ENCODE measurements at regions not wholly inside any gene's neighbourhood (a gene's known extent, or its start where the extent isn't known, plus 50 kb on each side); places are given as distances from the start of the nearest gene placed in this dataset.
"Not testable (repeated sequence)": the region's sequence is repeated elsewhere in the genome, so short reads cannot be mapped to it uniquely, and the experiment has no call there.

DNA sequence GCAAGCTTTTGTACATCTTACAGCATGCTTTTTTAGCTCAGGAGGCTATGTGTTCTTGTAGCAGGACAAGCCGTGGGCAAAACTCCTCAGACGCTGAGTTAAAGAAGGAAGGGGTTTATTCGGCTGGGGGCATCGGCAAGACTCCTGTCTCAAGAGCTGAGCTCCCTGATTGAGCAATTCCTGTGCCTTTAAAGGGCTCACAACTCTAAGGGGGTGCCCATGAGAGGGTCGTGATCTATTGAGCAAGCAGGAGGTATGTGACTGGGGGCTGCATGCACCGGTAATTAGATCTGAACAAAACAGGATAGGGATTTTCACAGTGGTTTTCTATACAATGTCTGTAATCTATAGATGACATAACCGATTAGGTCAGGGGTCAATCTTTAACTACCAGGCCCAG lies 456.3 kb downstream of the TMEM135 start:
- not testable (repeated sequence) for DNase-seq (ENCODE audit: low read depth in 2 of 3, low spot score in 2 of 3)

DNA sequence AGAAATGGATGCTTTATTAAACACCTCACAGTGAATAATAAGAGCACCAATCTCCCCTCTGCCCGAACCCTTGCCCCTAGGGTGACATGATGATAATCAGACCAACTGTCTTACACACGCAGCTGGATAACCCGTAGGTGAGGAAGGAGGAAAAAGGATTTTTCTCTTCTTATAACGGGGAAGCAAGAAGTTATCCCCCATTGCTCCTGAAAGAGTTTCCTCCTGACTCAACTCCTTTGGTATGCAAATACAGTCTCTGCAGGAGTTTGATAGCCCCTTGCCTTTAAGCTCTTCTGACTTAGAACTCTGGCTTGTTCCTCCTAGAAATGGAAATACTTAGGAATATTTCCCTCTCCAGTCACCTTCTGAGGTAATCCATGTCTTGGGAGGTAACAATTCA lies 455.8 kb downstream of the TMEM135 start:
- no peak for DNase-seq (ENCODE audit: low read depth in 2 of 3, low spot score in 2 of 3)

DNA sequence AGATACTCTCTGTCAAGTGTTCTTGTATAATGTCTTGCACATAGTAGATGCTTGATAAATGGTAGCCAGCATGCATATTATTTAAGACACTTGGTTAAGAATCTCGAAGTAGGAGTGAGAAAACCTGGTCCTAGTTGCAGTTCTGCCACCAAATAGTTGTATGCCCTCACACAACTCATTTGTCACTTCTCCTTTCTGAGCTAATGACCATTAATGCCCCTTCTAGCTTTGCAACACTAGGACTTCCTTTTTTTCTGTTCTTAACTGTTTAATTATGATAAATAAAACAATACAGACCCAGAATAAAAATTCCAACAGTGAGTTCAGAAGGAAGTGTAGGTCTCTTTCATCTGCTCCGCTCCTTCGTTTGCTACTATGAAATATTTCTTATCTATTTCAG lies 453.6 kb downstream of the TMEM135 start:
- DNase-seq (ENCODE audit: low read depth in 2 of 3, low spot score in 2 of 3) = peak in 1 of 3 donors; percentile 22

DNA sequence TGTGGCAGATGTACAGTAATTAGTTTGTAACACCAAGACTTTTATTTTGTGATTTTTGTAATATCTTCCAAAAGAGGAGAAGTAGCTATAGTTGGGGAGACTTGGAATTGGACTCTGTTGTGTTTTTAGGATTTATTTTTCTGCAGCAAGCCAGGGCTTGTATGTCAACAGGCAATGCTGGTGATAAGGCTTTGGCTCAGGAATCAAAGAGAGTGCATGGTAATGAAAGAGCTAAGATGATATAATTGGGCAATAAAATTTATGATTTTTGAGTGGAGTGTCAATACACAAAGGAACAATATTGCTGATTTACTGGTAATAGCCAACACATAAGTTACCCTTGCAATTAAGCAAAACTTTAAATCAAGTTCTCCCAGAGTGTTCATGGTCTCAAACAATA lies 452.9 kb downstream of the TMEM135 start:
- no peak for DNase-seq (ENCODE audit: low read depth in 2 of 3, low spot score in 2 of 3)

DNA sequence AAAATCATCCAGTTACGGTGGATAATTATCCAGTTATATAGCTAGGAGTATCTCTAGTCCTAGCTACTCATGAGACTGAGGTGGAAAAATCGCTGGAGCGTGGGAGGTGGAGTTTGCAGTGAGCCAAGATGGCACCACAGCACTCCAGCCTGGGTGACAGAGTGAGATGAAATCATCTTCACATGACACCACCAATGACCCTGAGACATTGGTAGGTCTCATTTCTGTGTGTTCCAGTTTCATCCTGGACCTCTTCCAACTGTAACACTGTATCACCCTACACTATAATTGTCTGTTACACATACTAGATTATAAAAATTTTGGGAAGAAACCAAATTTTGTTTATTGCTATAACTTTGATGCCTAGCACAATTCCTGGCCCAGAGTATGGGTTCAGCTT lies 446.8 kb downstream of the TMEM135 start:
- DNase-seq (ENCODE audit: low read depth in 2 of 3, low spot score in 2 of 3) = no peak

DNA sequence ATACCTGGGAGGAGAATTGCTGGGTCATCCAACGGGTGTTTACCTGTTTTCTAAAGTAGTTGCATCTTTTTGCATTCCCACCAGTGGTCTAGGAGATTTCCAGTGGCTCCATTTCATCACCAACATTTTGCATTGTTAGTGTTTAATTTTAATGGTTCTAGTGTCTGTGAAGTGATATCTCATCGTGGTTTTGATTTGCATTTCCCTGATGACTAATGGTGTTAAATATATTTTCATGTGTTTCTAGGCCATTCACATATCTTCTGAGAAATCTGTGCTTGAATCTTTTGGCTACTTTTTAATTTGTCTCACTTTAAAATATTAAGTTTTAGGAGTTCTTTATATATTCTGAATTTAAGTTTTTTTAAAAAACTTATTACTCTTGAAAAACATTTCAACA lies 439.6 kb downstream of the TMEM135 start:
- no peak for DNase-seq (ENCODE audit: low read depth in 2 of 3, low spot score in 2 of 3)

DNA sequence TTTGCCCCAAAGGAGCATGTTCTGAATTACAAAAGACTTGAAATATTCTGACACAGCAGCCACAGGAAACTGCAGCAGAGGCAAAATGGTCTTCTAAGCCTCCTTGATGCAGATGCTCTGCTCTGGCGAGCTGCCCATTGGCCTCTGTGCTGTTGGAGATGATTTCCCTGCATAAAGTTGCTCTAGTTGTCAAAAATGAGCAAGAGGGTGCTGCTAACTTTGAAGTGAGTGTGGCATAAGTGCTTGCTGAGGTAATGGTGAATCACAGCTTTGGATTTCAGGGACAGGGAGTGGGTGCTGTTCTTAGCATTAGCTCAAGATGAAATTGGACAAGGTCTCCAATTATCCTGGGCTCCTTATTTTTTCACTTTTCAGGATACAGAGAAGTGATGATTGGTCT lies 435.4 kb downstream of the TMEM135 start:
- DNase-seq (ENCODE audit: low read depth in 2 of 3, low spot score in 2 of 3) = no peak

DNA sequence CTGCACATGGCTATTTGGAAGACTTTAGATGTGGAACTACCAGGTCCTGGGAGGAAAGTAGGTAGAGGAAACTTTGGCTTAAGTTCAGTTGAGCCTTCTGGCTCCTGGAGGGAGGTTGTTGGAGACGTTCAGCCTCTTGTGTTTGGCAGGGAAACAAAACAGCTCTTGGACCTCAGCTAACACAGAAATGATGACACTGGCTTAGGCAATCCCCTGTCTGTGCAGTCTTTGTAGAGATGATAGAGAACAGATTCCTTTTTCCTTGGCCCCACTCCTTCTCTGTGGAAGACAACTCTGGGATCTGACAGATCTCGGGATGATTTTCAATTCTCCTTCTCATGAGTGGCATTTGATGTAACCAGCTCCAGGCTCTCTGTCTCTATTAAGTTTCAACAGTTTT lies 428.5 kb downstream of the TMEM135 start:
- DNase-seq (ENCODE audit: low read depth in 2 of 3, low spot score in 2 of 3) = no peak

DNA sequence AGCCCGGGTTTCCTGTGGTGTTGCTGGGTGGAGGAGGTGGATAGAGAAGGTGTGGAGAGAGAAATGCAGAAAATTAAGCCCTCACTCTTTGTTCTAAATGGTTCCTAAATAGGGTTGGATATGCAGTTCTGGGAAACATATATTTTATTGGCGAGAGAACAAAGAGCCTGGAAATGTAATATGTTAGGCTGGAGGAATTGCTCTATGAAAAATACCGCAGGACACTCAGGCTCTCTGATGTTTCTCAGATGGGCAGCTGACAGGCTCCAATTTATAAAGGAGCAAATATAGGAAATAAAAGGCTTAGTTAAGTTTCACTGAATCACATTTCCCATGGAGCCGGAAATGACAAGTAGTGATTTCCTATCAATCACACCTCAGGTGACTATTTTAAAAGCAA lies 428.0 kb downstream of the TMEM135 start:
- DNase-seq (ENCODE audit: low read depth in 2 of 3, low spot score in 2 of 3) = no peak

DNA sequence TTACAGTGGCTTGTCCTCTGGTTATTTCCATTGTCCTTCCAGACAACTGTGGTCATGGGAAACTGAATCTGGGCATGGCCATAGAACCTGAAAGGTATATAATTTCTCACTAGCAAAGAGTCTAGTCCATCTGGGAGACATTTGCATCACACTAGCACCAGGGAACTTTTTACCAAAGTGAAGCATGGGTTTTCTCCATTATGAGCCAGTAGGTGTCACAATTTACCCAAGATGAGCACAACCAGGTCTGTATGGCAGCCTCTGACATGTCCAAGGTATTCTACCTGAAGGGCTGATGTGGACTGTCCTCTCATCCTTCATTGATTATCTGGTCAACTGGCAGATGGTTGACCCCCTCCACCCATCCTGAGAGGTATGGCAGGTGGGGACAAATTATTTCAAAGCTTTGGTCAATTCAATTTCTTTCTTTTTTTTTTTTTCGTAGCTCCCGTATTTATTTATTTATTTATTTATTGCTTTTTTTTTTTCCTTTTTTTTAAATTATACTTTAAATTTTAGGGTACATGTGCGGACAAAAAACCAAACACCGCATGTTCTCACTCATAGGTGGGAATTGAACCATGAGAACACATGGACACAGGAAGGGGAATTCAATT lies 425.9 kb downstream of the TMEM135 start:
- DNase-seq (ENCODE audit: low read depth in 2 of 3, low spot score in 2 of 3) = peak in 2 of 3 donors; percentile 23 to 61

DNA sequence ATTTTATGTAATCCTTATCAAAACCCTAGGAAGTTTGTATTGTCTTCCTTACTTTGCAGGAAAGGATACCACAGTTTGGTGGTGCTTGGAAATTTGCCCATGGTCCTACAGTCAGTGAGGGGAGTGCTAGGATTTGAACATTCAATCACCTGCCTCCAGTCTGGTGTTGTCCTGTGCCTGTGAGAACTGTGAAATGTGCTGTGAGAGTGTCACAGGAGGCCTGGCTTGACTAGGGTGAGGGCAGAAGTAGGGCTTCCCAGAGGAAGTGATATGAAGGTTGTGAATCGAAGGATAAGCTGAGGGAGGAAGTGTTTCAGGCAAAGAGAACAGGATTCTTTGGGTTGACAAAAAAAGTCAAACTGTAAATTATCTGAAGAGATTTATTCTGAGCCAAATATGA lies 424.4 kb downstream of the TMEM135 start:
- DNase-seq (ENCODE audit: low read depth in 2 of 3, low spot score in 2 of 3) = no peak

DNA sequence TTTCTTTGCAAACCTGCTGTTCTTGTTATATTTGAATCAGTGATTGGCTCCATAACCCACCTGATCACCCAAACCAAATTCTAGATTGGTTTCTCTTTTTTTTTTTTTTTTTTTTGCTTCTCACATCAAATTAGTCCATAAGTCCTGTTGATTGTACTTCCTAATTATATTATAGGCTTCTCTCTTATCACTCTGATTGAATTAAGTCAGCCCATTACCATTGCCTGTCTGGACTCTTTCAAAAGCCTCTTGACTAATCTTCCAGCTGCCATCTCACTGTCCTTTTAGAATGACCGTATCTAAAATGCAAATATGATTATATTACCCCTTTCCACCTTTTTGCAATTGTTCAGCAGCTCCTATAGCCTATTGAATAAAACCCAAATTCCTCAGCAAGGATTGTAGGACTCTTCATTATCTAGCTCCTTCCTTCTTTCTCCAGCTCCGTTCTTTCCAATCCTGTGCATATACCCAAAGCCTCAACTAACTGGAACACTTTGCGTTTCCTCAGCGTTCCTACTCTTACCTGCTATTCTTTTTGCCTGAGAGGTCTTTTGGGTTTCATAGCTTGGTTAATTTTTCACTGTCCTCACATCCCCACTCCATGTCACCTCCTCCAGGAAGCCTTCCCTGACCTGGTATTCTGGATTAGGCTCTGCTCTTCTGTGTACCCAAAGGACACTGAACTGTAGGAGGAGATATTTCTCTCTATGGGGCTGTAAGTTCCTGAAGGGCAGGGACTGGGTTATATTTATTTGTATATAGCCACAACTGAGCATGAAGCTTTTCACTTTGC lies 423.3 kb downstream of the TMEM135 start:
- DNase-seq (ENCODE audit: low read depth in 2 of 3, low spot score in 2 of 3) = no peak

DNA sequence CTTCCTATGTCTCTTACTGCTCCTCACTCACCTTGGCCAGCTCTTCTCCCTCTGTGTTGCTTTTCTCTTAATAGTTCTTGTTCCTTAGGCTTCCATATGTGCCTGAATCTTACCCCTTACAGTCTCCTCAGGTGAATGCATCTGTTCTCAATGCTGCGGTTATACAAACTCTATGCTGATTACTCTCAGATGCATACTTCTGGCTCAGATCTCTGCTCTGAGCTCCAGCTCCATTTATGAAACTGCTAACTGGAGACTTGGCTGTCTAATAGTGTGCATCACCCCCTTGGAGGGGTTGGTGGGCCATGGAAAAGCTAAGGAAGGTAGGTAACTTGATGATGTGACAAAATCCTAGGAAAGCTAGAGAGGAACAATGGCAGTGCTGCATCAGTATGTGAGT lies 422.5 kb downstream of the TMEM135 start:
- no peak for DNase-seq (ENCODE audit: low read depth in 2 of 3, low spot score in 2 of 3)

DNA sequence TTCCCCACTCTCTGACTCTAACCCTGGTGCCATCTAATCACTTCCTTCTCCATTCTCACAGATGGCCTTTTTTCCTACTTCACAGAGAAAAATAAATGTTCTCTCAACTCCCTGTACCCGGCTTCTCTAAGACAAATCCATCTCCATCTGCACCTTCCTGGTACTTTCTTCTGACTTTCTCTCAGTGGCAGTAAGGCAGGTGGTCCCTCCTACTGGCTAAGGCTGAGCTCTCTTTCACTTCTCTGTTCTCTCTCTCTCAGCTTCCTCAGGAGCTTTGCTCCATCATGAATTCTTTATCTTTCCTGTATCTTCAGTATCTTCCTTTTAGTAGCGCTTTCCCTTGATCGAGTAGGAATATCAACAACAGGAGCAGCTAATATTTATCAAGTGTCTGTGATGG lies 421.6 kb downstream of the TMEM135 start:
- no peak for DNase-seq (ENCODE audit: low read depth in 2 of 3, low spot score in 2 of 3)

DNA sequence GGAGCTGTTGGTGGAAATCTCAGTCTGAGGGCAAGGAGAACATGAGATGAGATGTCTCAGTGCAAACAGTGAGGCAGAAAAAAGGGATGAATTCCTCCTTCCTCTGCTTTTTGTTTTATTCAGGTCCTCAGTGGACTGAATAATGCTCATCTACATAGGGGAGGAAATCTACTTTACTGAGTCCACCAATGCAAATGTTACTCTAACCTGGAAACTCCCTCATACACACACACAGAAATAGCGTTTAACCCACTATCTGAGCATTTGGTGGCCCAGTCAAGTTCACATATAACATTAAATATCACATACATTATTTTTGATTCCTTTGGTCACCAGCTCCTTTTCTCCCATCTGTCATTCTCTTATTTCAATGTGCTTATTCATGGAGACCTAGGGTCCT lies 418.8 kb downstream of the TMEM135 start:
- no peak for DNase-seq (ENCODE audit: low read depth in 2 of 3, low spot score in 2 of 3)

DNA sequence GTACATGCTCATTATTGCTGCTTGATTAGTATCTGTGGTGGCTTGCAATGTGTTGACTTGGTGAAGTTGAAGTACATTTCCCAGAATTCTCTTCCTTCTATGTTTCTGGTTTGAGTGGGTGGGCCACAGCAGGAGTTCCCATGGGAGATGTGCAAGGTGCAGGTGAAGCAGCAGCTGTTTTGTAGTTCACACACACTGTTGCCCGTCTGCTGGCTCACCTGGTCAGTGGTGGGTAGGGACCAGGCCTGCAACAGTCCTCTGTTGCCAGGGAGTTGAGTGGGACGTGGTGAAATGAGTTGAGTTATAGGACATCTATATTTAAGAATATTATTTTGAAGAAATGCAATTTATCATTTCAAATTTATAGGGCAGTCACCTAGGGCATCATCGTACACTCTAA lies 417.4 kb downstream of the TMEM135 start:
- DNase-seq (ENCODE audit: low read depth in 2 of 3, low spot score in 2 of 3) = no peak

DNA sequence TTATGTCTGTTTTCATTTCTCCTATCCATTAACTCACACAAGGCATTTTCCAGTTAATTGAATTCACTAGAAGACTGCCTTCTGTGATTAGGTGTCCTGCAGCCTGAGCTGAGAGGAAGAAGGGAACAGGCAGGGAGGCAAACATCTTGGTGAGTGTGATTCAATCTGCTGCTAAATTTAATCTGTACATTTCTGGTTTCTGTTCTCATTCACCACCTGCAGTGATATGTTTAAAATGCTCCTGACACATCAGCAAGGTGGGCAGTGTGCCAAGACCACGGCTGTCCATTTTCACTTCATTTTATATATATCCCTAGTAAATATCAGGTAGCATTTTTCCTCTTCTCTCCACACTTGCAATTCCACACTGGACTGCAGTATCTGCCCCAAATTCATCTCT lies 416.5 kb downstream of the TMEM135 start:
- peak in 2 of 3 donors; percentile 2 to 11 for DNase-seq (ENCODE audit: low read depth in 2 of 3, low spot score in 2 of 3)

DNA sequence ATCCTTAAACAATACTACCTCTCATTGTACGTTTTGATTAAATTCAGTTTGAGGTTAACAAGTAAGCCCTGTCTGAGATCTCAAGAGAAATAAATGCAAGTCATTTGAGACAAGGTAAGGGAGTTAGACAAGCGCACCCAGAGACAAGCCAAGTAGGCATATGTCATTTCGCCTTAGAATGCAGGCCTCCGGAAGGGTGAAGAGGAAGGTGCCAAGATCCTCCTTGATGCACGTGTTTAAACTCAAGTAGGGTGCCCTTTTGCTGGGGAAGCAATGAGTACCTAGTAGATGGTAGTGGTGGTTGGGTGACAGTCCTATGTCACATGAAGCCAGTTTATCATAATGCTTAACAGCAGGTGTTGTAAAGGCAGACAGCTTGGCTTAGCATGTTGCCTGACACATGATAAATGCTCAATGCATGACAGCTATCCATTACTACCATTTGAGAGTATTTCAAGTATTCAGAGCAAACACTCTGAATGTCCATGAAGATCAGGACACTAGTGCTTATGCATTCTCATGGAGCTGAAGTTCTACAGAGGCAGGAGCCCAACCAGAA lies 415.9 kb downstream of the TMEM135 start:
- DNase-seq (ENCODE audit: low read depth in 2 of 3, low spot score in 2 of 3) = no peak

DNA sequence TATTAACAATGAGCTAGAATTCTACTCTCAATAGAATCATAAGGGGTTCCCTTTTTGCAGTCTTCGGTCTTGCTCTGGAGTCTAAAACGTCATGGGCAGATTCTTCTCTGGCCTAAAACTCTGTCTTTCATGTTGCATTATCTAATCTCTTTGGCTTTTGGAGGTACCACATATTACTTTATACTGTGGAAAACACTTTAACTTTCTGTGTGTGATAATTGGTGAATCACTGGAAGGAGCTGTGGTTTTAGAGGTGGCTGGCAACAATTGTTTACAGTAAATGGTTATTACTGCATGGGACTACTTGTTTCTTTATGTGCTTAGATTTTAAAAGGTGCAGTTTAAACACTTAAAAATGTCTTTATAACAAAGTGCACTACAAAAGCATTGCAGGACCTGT lies 414.3 kb downstream of the TMEM135 start:
- not testable (repeated sequence) for DNase-seq (ENCODE audit: low read depth in 2 of 3, low spot score in 2 of 3)

DNA sequence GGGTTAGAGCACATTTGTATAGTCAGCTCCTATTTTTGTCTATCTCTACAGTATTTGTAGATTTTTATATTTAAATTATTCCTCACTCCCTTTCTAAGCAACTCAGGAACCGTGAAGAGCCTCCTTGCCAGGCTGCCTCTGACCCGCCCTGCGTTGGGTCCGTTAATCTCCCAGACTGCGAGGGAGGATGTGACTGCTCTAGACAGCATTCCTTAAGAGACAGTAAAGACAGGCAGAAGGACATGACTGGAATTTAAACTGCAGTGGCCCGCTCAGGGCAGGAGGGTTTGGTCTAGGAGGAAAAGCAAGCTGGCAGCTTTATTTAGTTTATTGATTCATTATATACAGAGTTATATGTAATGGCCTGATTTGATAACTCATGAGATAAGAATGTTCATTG lies 413.7 kb downstream of the TMEM135 start:
- DNase-seq (ENCODE audit: low read depth in 2 of 3, low spot score in 2 of 3) = no peak

DNA sequence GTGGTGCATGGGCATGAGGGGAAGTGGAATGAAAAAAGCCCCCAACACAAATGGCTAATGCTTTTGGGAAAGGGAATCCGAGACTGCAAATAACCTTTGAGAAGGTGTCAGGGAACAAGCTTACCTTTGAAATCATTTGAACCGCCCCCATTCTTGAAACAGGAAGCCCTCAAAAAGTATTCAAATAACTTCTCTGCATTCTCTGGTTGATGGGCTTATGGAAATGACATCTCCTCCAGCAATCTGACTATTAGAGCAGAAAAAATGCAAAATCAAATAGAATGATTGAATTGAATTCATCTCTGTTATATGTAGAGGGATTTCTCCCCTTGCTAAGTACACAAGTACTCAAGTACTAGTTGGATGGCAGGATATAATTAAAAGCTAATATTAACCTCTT lies 409.9 kb downstream of the TMEM135 start:
- no peak for DNase-seq (ENCODE audit: low read depth in 2 of 3, low spot score in 2 of 3)

DNA sequence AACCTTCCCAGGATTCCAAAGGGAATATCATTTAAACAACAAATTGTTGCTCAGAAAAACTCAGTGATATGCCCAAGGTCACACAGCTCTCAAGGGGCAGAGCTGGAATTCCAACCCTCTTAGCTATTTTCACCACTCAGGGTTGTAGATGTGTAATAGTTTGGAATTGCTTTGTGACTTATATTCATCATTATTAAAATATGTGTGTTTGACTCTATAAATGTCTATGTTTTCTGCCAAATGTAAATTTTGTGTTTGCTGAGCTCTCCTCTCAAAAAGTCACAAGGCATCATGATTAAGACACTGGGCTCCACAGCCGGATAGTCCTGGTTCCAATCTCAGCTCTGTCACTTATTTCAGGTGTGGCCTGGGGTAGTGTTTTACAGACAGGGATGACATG lies 407.3 kb downstream of the TMEM135 start:
- no peak for DNase-seq (ENCODE audit: low read depth in 2 of 3, low spot score in 2 of 3)
